Stomach (tissue), 4 donors: ENCODE measurements at regions not wholly inside any gene's neighbourhood (a gene's known extent, or its start where the extent isn't known, plus 50 kb on each side); places are given as distances from the start of the nearest gene placed in this dataset.

Experiments
- CTCF ChIP-seq, 7 experiments: fragments of 450-650 bp in 4 of 7; fragments of 200-600 bp in 3 of 7; sonication (generic) in 3 of 7; IDR thresholded peaks; one replicate each; pipeline ENCODE4 v1.5.1; 2016 to 2019; ENCODE audit warnings: antibody characterized with exemption in 7 of 7, control low read depth in 2 of 7, mild to moderate bottlenecking in 1 of 7
- EP300 ChIP-seq: sonication (generic); formaldehyde crosslinking; IDR thresholded peaks from one replicate; pipeline ENCODE4 v1.6.1; 2017; ENCODE audit warnings: antibody characterized with exemption
- POLR2A ChIP-seq, 4 donors: fragments of 450-650 bp; IDR thresholded peaks; one replicate each; pipeline ENCODE4 v1.6.1; 2016; ENCODE audit warnings: antibody characterized with exemption in 4 of 4, control low read depth in 2 of 4, mild to moderate bottlenecking in 1 of 4, moderate library complexity in 1 of 4
- POLR2AphosphoS5 ChIP-seq, 3 donors: sonication (generic); formaldehyde crosslinking; IDR thresholded peaks; one replicate each; pipeline ENCODE4 v1.6.1; 2016; ENCODE audit warnings: antibody characterized with exemption in 3 of 3

GRCh38 chr1:55559161-55559611 lies 344.0 kb upstream of the USP24 start:
- TF ChIP-seq CTCF (IDR thresholded peaks at IDR 0.05) (no peak), POLR2A (IDR thresholded peaks at IDR 0.05) (no peak), EP300 (no peak), POLR2AphosphoS5 (IDR thresholded peaks at IDR 0.05) (no peak)
